ENCODE measurements at regions not wholly inside any gene's neighbourhood (a gene's known extent, or its start where the extent isn't known, plus 50 kb on each side); places are given as distances from the start of the nearest gene placed in this dataset.
"Not testable (repeated sequence)": the region's sequence is repeated elsewhere in the genome, so short reads cannot be mapped to it uniquely, and the experiment has no call there.

- no peak overlapping the region for H2AFZ ChIP-seq (ENCODE audit: insufficient read depth, low read length, poor library complexity)
- no peaks in the 10 kb centered on the region for H3K36me3 ChIP-seq (ENCODE audit: control insufficient read depth in 1 of 2, insufficient read depth in 2 of 2, low read length in 2 of 2)
- no peaks in the 10 kb centered on the region for H3K27me3 ChIP-seq (ENCODE audit: insufficient read depth, low read length)
- no peak overlapping the region for H4K8ac ChIP-seq (ENCODE audit: low read depth, low read length)
- H2BK120ac ChIP-seq (ENCODE audit: insufficient read depth, low read length, poor library complexity), result no peak overlapping the region
- H3K4me2 ChIP-seq (ENCODE audit: low read length), result no peak overlapping the region
- H3K4me1 ChIP-seq (ENCODE audit: control insufficient read depth in 1 of 2, insufficient read depth in 2 of 2, low read length in 2 of 2), result no peaks in the 10 kb centered on the region
- H3K4ac ChIP-seq (ENCODE audit: low read depth, low read length), result no peak overlapping the region
- no peak overlapping the region for H3K4me3 ChIP-seq (ENCODE audit: low read depth, low read length)
- no CpG with 5 or more reads among the region's 11 CpGs for WGBS (ENCODE audit: extremely low coverage, insufficient coverage, insufficient read length)
- no peak overlapping the region for H2AK5ac ChIP-seq (ENCODE audit: low read length)
- H3K9me3 ChIP-seq (ENCODE audit: insufficient read depth, low read depth, low read length), result no peaks in the 10 kb centered on the region
- H3K79me2 ChIP-seq (ENCODE audit: control insufficient read depth, insufficient read depth, low read length, poor library complexity), result no peaks in the 10 kb centered on the region
- no peak overlapping the region for H2BK5ac ChIP-seq (ENCODE audit: low read depth, low read length, poor library complexity)
- no peak overlapping the region for H3K23ac ChIP-seq (ENCODE audit: low read length)
- no peak overlapping the region for H3K18ac ChIP-seq (ENCODE audit: low read length)
- no peaks in the 10 kb centered on the region for H3K79me1 ChIP-seq (ENCODE audit: low read length)
- no peak overlapping the region for H3K27ac ChIP-seq (ENCODE audit: low read depth, low read length)
- H3K9ac ChIP-seq (ENCODE audit: low read length), result no peak overlapping the region
- H3K14ac ChIP-seq (ENCODE audit: low read length), result no peak overlapping the region
- no peak overlapping the region for H4K91ac ChIP-seq (ENCODE audit: low read depth, low read length)
- H2BK12ac ChIP-seq (ENCODE audit: low read length), result no peak overlapping the region
- no peak for DNase-seq
- no peak overlapping the region for H4K12ac ChIP-seq (ENCODE audit: low read depth, low read length)
These were observed 724.6 kb upstream of the NRP1 start for GRCh38 chr10:34058845-34059614.

- H2BK12ac ChIP-seq (ENCODE audit: low read length); H3K23ac ChIP-seq (ENCODE audit: low read length); H3K18ac ChIP-seq (ENCODE audit: low read length); H3K9ac ChIP-seq (ENCODE audit: low read length); H2AK5ac ChIP-seq (ENCODE audit: low read length); H3K4me1 ChIP-seq (ENCODE audit: control insufficient read depth in 1 of 2, insufficient read depth in 2 of 2, low read length in 2 of 2); H2BK5ac ChIP-seq (ENCODE audit: low read depth, low read length, poor library complexity); H3K79me2 ChIP-seq (ENCODE audit: control insufficient read depth, insufficient read depth, low read length, poor library complexity); H3K79me1 ChIP-seq (ENCODE audit: low read length); H4K12ac ChIP-seq (ENCODE audit: low read depth, low read length); H3K9me3 ChIP-seq (ENCODE audit: insufficient read depth, low read depth, low read length); H4K8ac ChIP-seq (ENCODE audit: low read depth, low read length); H2BK120ac ChIP-seq (ENCODE audit: insufficient read depth, low read length, poor library complexity); H3K36me3 ChIP-seq (ENCODE audit: control insufficient read depth in 1 of 2, insufficient read depth in 2 of 2, low read length in 2 of 2); H2AFZ ChIP-seq (ENCODE audit: insufficient read depth, low read length, poor library complexity); H3K27ac ChIP-seq (ENCODE audit: low read depth, low read length); H3K27me3 ChIP-seq (ENCODE audit: insufficient read depth, low read length); H3K4ac ChIP-seq (ENCODE audit: low read depth, low read length); H3K4me2 ChIP-seq (ENCODE audit: low read length); DNase-seq; H4K91ac ChIP-seq (ENCODE audit: low read depth, low read length); H3K14ac ChIP-seq (ENCODE audit: low read length); H3K4me3 ChIP-seq (ENCODE audit: low read depth, low read length): not testable (repeated sequence)
- WGBS (ENCODE audit: extremely low coverage, insufficient coverage, insufficient read length), result no CpG with 5 or more reads among the region's 38 CpGs
These were observed 721.0 kb upstream of the NRP1 start for GRCh38 chr10:34055410-34055985.

GRCh38 chr10:34049887-34050286 is 715.4 kb upstream of the NRP1 start:
- no peaks in the 10 kb centered on the region for H3K27me3 ChIP-seq (ENCODE audit: insufficient read depth, low read length)
- no peaks in the 10 kb centered on the region for H3K4me1 ChIP-seq (ENCODE audit: control insufficient read depth in 1 of 2, insufficient read depth in 2 of 2, low read length in 2 of 2)
- no peak overlapping the region for H3K18ac ChIP-seq (ENCODE audit: low read length)
- no peak overlapping the region for H2AFZ ChIP-seq (ENCODE audit: insufficient read depth, low read length, poor library complexity)
- no peaks in the 10 kb centered on the region for H3K79me2 ChIP-seq (ENCODE audit: control insufficient read depth, insufficient read depth, low read length, poor library complexity)
- H3K9ac ChIP-seq (ENCODE audit: low read length), result no peak overlapping the region
- WGBS (ENCODE audit: extremely low coverage, insufficient coverage, insufficient read length), result no CpG with 5 or more reads among the region's 9 CpGs
- no peak overlapping the region for H4K12ac ChIP-seq (ENCODE audit: low read depth, low read length)
- H4K8ac ChIP-seq (ENCODE audit: low read depth, low read length), result no peak overlapping the region
- no peak overlapping the region for H3K4me2 ChIP-seq (ENCODE audit: low read length)
- H2BK12ac ChIP-seq (ENCODE audit: low read length), result no peak overlapping the region
- no peak overlapping the region for H3K23ac ChIP-seq (ENCODE audit: low read length)
- no peaks in the 10 kb centered on the region for H3K9me3 ChIP-seq (ENCODE audit: insufficient read depth, low read depth, low read length)
- H3K4ac ChIP-seq (ENCODE audit: low read depth, low read length), result no peak overlapping the region
- H3K14ac ChIP-seq (ENCODE audit: low read length), result no peak overlapping the region
- no peak overlapping the region for H3K4me3 ChIP-seq (ENCODE audit: low read depth, low read length)
- no peaks in the 10 kb centered on the region for H3K36me3 ChIP-seq (ENCODE audit: control insufficient read depth in 1 of 2, insufficient read depth in 2 of 2, low read length in 2 of 2)
- H3K27ac ChIP-seq (ENCODE audit: low read depth, low read length), result no peak overlapping the region
- no peak overlapping the region for H4K91ac ChIP-seq (ENCODE audit: low read depth, low read length)
- H3K79me1 ChIP-seq (ENCODE audit: low read length), result no peaks in the 10 kb centered on the region
- DNase-seq, result peak; percentile 35 to 74
- no peak overlapping the region for H2AK5ac ChIP-seq (ENCODE audit: low read length)
- no peak overlapping the region for H2BK120ac ChIP-seq (ENCODE audit: insufficient read depth, low read length, poor library complexity)
- H2BK5ac ChIP-seq (ENCODE audit: low read depth, low read length, poor library complexity), result no peak overlapping the region

- H3K79me2 ChIP-seq (ENCODE audit: control insufficient read depth, insufficient read depth, low read length, poor library complexity), result no peaks in the 10 kb centered on the region
- no peaks in the 10 kb centered on the region for H3K4me1 ChIP-seq (ENCODE audit: control insufficient read depth in 1 of 2, insufficient read depth in 2 of 2, low read length in 2 of 2)
- no peak overlapping the region for H3K18ac ChIP-seq (ENCODE audit: low read length)
- no peak overlapping the region for H2AFZ ChIP-seq (ENCODE audit: insufficient read depth, low read length, poor library complexity)
- H3K36me3 ChIP-seq (ENCODE audit: control insufficient read depth in 1 of 2, insufficient read depth in 2 of 2, low read length in 2 of 2), result no peaks in the 10 kb centered on the region
- H3K4me2 ChIP-seq (ENCODE audit: low read length), result no peak overlapping the region
- no peaks in the 10 kb centered on the region for H3K79me1 ChIP-seq (ENCODE audit: low read length)
- no peak overlapping the region for H3K9ac ChIP-seq (ENCODE audit: low read length)
- no peak overlapping the region for H3K4me3 ChIP-seq (ENCODE audit: low read depth, low read length)
- no peak overlapping the region for H2BK120ac ChIP-seq (ENCODE audit: insufficient read depth, low read length, poor library complexity)
- WGBS (ENCODE audit: extremely low coverage, insufficient coverage, insufficient read length), result no CpG with 5 or more reads among the region's 3 CpGs
- no peak overlapping the region for H4K12ac ChIP-seq (ENCODE audit: low read depth, low read length)
- no peak overlapping the region for H3K14ac ChIP-seq (ENCODE audit: low read length)
- no peaks in the 10 kb centered on the region for H3K9me3 ChIP-seq (ENCODE audit: insufficient read depth, low read depth, low read length)
- H3K27ac ChIP-seq (ENCODE audit: low read depth, low read length), result no peak overlapping the region
- no peak overlapping the region for H4K8ac ChIP-seq (ENCODE audit: low read depth, low read length)
- no peak overlapping the region for H3K23ac ChIP-seq (ENCODE audit: low read length)
- H2AK5ac ChIP-seq (ENCODE audit: low read length), result no peak overlapping the region
- H2BK12ac ChIP-seq (ENCODE audit: low read length), result no peak overlapping the region
- no peak overlapping the region for H2BK5ac ChIP-seq (ENCODE audit: low read depth, low read length, poor library complexity)
- no peak overlapping the region for H3K4ac ChIP-seq (ENCODE audit: low read depth, low read length)
- no peak overlapping the region for H4K91ac ChIP-seq (ENCODE audit: low read depth, low read length)
- no peak for DNase-seq
- H3K27me3 ChIP-seq (ENCODE audit: insufficient read depth, low read length), result no peaks in the 10 kb centered on the region
These were observed 715.0 kb upstream of the NRP1 start for GRCh38 chr10:34049469-34049868.

Measured in trophoblast cell (in vitro differentiated cells and primary cell).